ENCODE measurements at regions not wholly inside any gene's neighbourhood (a gene's known extent, or its start where the extent isn't known, plus 50 kb on each side); places are given as distances from the start of the nearest gene placed in this dataset.

GRCh38 chr3:151990696-151991376, 117.4 kb downstream of the SUCNR1 start:
- no peaks in the 10 kb centered on the region for H3K36me3 ChIP-seq (ENCODE audit: low read depth, missing control alignments)
- H3K27ac ChIP-seq: no peak overlapping the region
- no peaks in the 10 kb centered on the region for H3K4me1 ChIP-seq
- TF ChIP-seq, protein P1, sequence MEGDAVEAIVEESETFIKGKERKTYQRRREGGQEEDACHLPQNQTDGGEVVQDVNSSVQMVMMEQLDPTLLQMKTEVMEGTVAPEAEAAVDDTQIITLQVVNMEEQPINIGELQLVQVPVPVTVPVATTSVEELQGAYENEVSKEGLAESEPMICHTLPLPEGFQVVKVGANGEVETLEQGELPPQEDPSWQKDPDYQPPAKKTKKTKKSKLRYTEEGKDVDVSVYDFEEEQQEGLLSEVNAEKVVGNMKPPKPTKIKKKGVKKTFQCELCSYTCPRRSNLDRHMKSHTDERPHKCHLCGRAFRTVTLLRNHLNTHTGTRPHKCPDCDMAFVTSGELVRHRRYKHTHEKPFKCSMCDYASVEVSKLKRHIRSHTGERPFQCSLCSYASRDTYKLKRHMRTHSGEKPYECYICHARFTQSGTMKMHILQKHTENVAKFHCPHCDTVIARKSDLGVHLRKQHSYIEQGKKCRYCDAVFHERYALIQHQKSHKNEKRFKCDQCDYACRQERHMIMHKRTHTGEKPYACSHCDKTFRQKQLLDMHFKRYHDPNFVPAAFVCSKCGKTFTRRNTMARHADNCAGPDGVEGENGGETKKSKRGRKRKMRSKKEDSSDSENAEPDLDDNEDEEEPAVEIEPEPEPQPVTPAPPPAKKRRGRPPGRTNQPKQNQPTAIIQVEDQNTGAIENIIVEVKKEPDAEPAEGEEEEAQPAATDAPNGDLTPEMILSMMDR (IDR thresholded peaks at IDR 0.05): no peak
- no peak for TF ChIP-seq POLR2A (IDR thresholded peaks at IDR 0.05)
- H3K27me3 ChIP-seq: no peaks in the 10 kb centered on the region
- DNase-seq: no peak
- no peak overlapping the region for H3K4me3 ChIP-seq
- 66 to 78% methylated on average over 2 of the region's 2 CpGs for WGBS, 2 donors
- no peaks in the 10 kb centered on the region for H3K9me3 ChIP-seq
- intact Hi-C loops (cut with DNase I; ENCODE audit: low total_unique reads): no loop called here

- intact Hi-C loops (cut with DNase I; ENCODE audit: low total_unique reads): no loop called here
- no peak for DNase-seq
- Histone ChIP-seq H3K36me3 (ENCODE audit: low read depth, missing control alignments) (no peaks in the 10 kb centered on the region), H3K27ac (no peak overlapping the region), H3K4me1 (no peaks in the 10 kb centered on the region), H3K9me3 (no peaks in the 10 kb centered on the region), H3K27me3 (no peaks in the 10 kb centered on the region), H3K4me3 (no peak overlapping the region)
- WGBS, 2 donors: 86 to 91% methylated on average over 4 of the region's 4 CpGs
- TF ChIP-seq, protein P1 (IDR thresholded peaks at IDR 0.05): no peak
- no peak for TF ChIP-seq POLR2A (IDR thresholded peaks at IDR 0.05)
Measured at GRCh38 chr3:151992326-151993041, 119.0 kb downstream of the SUCNR1 start.

DNA sequence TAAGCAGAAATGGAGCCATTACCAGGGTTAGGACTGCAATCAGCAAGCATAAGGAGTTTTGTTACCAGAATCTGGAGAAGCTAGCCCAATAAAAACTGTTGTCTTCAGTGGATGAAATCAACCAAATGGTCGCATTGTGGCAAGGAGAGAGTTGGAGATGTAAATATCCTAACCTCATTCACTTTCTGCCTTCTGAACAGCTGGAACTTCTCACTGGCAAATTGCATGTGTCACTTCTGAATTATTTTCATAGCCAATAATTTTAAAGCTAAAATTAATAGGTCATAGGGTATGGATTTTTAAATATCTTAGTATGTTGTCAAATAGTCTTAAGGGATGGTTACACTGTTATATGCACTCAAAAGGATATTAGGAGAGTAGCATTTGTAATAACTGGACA, 121.6 kb downstream of the SUCNR1 start:
- 90 to 95% methylated on average over 1 of the region's 1 CpG for WGBS, 2 donors
- no peaks in the 10 kb centered on the region for H3K4me1 ChIP-seq
- no peaks in the 10 kb centered on the region for H3K27me3 ChIP-seq
- no peaks in the 10 kb centered on the region for H3K36me3 ChIP-seq (ENCODE audit: low read depth, missing control alignments)
- H3K27ac ChIP-seq: no peak overlapping the region
- no peak overlapping the region for H3K4me3 ChIP-seq
- DNase-seq: no peak
- intact Hi-C loops (cut with DNase I; ENCODE audit: low total_unique reads): no loop called here
- TF ChIP-seq, protein P1 (IDR thresholded peaks at IDR 0.05): no peak
- TF ChIP-seq POLR2A (IDR thresholded peaks at IDR 0.05): no peak
- no peaks in the 10 kb centered on the region for H3K9me3 ChIP-seq

DNA sequence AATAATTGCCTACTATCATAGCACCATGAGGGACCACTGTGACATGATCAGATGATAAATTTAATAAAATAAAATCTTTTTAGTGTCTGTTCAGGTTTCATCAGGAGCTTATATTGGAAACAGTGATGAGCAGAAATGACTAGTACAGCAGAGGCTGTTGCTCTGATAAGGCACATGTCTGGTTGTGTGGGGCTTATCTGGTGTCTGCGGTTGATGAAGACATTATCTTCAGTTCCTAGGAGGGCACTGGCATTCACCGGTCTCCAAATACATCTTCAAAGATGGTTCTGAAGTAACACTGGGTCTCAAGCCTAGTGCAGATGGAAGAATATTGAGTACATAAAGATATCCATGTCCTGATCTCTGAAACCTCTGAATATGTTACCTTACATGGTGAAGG, 125.3 kb downstream of the SUCNR1 start:
- no peak for DNase-seq
- WGBS, 2 donors: 77 to 89% methylated on average over 2 of the region's 2 CpGs
- Histone ChIP-seq H3K4me3 (no peak overlapping the region), H3K4me1 (no peaks in the 10 kb centered on the region), H3K27ac (no peak overlapping the region), H3K9me3 (no peaks in the 10 kb centered on the region), H3K36me3 (ENCODE audit: low read depth, missing control alignments) (no peaks in the 10 kb centered on the region), H3K27me3 (no peaks in the 10 kb centered on the region)
- intact Hi-C loops (cut with DNase I; ENCODE audit: low total_unique reads): no loop called here
- TF ChIP-seq, protein P1 (IDR thresholded peaks at IDR 0.05): no peak
- TF ChIP-seq POLR2A (IDR thresholded peaks at IDR 0.05): no peak
